NT2/D1 (cell line): ENCODE measurements at regions not wholly inside any gene's neighbourhood (a gene's known extent, or its start where the extent isn't known, plus 50 kb on each side); places are given as distances from the start of the nearest gene placed in this dataset.

Experiments
- SUZ12 ChIP-seq: IDR thresholded peaks from 2 replicates; pipeline ENCODE4 v1.6.1; 2011; ENCODE audit not compliant: insufficient read length, insufficient read depth; ENCODE audit errors: extremely low read depth
- ZNF274 ChIP-seq: IDR thresholded peaks from 2 replicates; pipeline ENCODE4 v1.6.1; 2011; ENCODE audit warnings: mild to moderate bottlenecking, low read depth, low read length

- no peak for TF ChIP-seq ZNF274
- TF ChIP-seq SUZ12: no peak
These were observed 153.1 kb downstream of the INO80D start for GRCh38 chr2:205932861-205933260.
